CD1c-positive myeloid dendritic cell (primary cell): ENCODE measurements at regions not wholly inside any gene's neighbourhood (a gene's known extent, or its start where the extent isn't known, plus 50 kb on each side); places are given as distances from the start of the nearest gene placed in this dataset.

ENCODE experiments used
- DNase-seq: peaks from one replicate; pipeline ENCODE4 v3.0.0-alpha.2; 2016; ENCODE audit errors: extremely low spot score

- no peak for DNase-seq
Observed at GRCh38 chr10:131703941-131704340, 196.9 kb upstream of the PPP2R2D start.

GRCh38 chr10:131706476-131706875 lies 194.3 kb upstream of the PPP2R2D start:
- DNase-seq = no peak

GRCh38 chr10:131706952-131707351 lies 193.9 kb upstream of the PPP2R2D start:
- no peak for DNase-seq

GRCh38 chr10:131708225-131708880 lies 192.5 kb upstream of the PPP2R2D start:
- DNase-seq = no peak

GRCh38 chr10:131710142-131710861 lies 190.5 kb upstream of the PPP2R2D start:
- DNase-seq = no peak

- no peak for DNase-seq
Observed at GRCh38 chr10:131722121-131722520, 178.7 kb upstream of the PPP2R2D start.

GRCh38 chr10:131722525-131723264 lies 178.1 kb upstream of the PPP2R2D start:
- DNase-seq = no peak

- no peak for DNase-seq
Observed at GRCh38 chr10:131723297-131724168, 177.3 kb upstream of the PPP2R2D start.

- DNase-seq = no peak
Observed at GRCh38 chr10:131724169-131724545, 176.7 kb upstream of the PPP2R2D start.

GRCh38 chr10:131724891-131725580 lies 175.8 kb upstream of the PPP2R2D start:
- no peak for DNase-seq

GRCh38 chr10:131725581-131726069 lies 175.2 kb upstream of the PPP2R2D start:
- peak; percentile 9 for DNase-seq

- DNase-seq = peak; percentile 14
Observed at GRCh38 chr10:131726076-131726880, 174.5 kb upstream of the PPP2R2D start.

GRCh38 chr10:131726967-131727366 lies 173.8 kb upstream of the PPP2R2D start:
- no peak for DNase-seq

- DNase-seq = no peak
Observed at GRCh38 chr10:131727560-131727959, 173.2 kb upstream of the PPP2R2D start.

- DNase-seq = no peak
Observed at GRCh38 chr10:131728286-131729228, 172.3 kb upstream of the PPP2R2D start.

GRCh38 chr10:131729361-131729760 lies 171.4 kb upstream of the PPP2R2D start:
- no peak for DNase-seq

- DNase-seq = no peak
Observed at GRCh38 chr10:131729938-131730660, 170.7 kb upstream of the PPP2R2D start.

GRCh38 chr10:131730771-131731497 lies 169.9 kb upstream of the PPP2R2D start:
- no peak for DNase-seq
